ENCODE measurements at regions not wholly inside any gene's neighbourhood (a gene's known extent, or its start where the extent isn't known, plus 50 kb on each side); places are given as distances from the start of the nearest gene placed in this dataset.

- FAIRE-seq: no peak
- TF ChIP-seq TAF1 (IDR thresholded peaks at IDR 0.05; ENCODE audit: low read depth, low read length) (no peak), PAX5 (IDR thresholded peaks at IDR 0.05; ENCODE audit: insufficient read depth, low read length, severe bottlenecking) (no peak), SPI1 (IDR thresholded peaks at IDR 0.05; ENCODE audit: low read depth, low read length) (no peak), POLR2A (IDR thresholded peaks at IDR 0.05; ENCODE audit: low read depth, low read length) (no peak)
Measured at GRCh38 chr6:45813943-45814342, 201.7 kb downstream of the CLIC5 start.

GRCh38 chr6:45812922-45813321, 202.7 kb downstream of the CLIC5 start:
- no peak for TF ChIP-seq POLR2A (IDR thresholded peaks at IDR 0.05; ENCODE audit: low read depth, low read length)
- no peak for TF ChIP-seq PAX5 (IDR thresholded peaks at IDR 0.05; ENCODE audit: insufficient read depth, low read length, severe bottlenecking)
- TF ChIP-seq POU2F2 (IDR thresholded peaks at IDR 0.05; ENCODE audit: low read depth, low read length): no peak
- TF ChIP-seq POLR2AphosphoS5 (IDR thresholded peaks at IDR 0.05; ENCODE audit: low read depth, low read length): no peak
- no peak for DNase-seq (ENCODE audit: insufficient read length, low spot score)
- no peak for FAIRE-seq

More at GRCh38 chr6:45813943-45814342, 201.7 kb downstream of the CLIC5 start:
- DNase-seq (ENCODE audit: insufficient read length, low spot score): no peak

GRCh38 chr6:45808917-45809316, 206.7 kb downstream of the CLIC5 start:
- no peak for DNase-seq (ENCODE audit: insufficient read length, low spot score)
- no peak for TF ChIP-seq POLR2A (IDR thresholded peaks at IDR 0.05; ENCODE audit: low read depth, low read length)
- no peak for TF ChIP-seq SPI1 (IDR thresholded peaks at IDR 0.05; ENCODE audit: low read depth, low read length)
- no peak for TF ChIP-seq POLR2AphosphoS5 (IDR thresholded peaks at IDR 0.05; ENCODE audit: low read depth, low read length)
- TF ChIP-seq POU2F2 (IDR thresholded peaks at IDR 0.05; ENCODE audit: low read depth, low read length): no peak
- TF ChIP-seq TAF1 (IDR thresholded peaks at IDR 0.05; ENCODE audit: low read depth, low read length): no peak
- TF ChIP-seq PAX5 (IDR thresholded peaks at IDR 0.05; ENCODE audit: insufficient read depth, low read length, severe bottlenecking): no peak
- FAIRE-seq: no peak

- DNase-seq (ENCODE audit: insufficient read length, low spot score): no peak
- TF ChIP-seq SPI1 (IDR thresholded peaks at IDR 0.05; ENCODE audit: low read depth, low read length): no peak
- TF ChIP-seq PAX5 (IDR thresholded peaks at IDR 0.05; ENCODE audit: insufficient read depth, low read length, severe bottlenecking): no peak
- TF ChIP-seq TAF1 (IDR thresholded peaks at IDR 0.05; ENCODE audit: low read depth, low read length): no peak
- no peak for TF ChIP-seq POU2F2 (IDR thresholded peaks at IDR 0.05; ENCODE audit: low read depth, low read length)
- no peak for TF ChIP-seq POLR2AphosphoS5 (IDR thresholded peaks at IDR 0.05; ENCODE audit: low read depth, low read length)
- no peak for FAIRE-seq
Measured at GRCh38 chr6:45808042-45808645, 207.5 kb downstream of the CLIC5 start.

- DNase-seq (ENCODE audit: insufficient read length, low spot score) (no peak), FAIRE-seq (no peak)
- TF ChIP-seq POLR2AphosphoS5 (IDR thresholded peaks at IDR 0.05; ENCODE audit: low read depth, low read length): no peak
- no peak for TF ChIP-seq SPI1 (IDR thresholded peaks at IDR 0.05; ENCODE audit: low read depth, low read length)
- no peak for TF ChIP-seq PAX5 (IDR thresholded peaks at IDR 0.05; ENCODE audit: insufficient read depth, low read length, severe bottlenecking)
- no peak for TF ChIP-seq POLR2A (IDR thresholded peaks at IDR 0.05; ENCODE audit: low read depth, low read length)
- no peak for TF ChIP-seq POU2F2 (IDR thresholded peaks at IDR 0.05; ENCODE audit: low read depth, low read length)
- no peak for TF ChIP-seq TAF1 (IDR thresholded peaks at IDR 0.05; ENCODE audit: low read depth, low read length)
Measured at GRCh38 chr6:45807311-45808041, 208.2 kb downstream of the CLIC5 start.

GRCh38 chr6:45806172-45806571, 209.5 kb downstream of the CLIC5 start:
- no peak for TF ChIP-seq POU2F2 (IDR thresholded peaks at IDR 0.05; ENCODE audit: low read depth, low read length)
- no peak for TF ChIP-seq POLR2A (IDR thresholded peaks at IDR 0.05; ENCODE audit: low read depth, low read length)
- TF ChIP-seq TAF1 (IDR thresholded peaks at IDR 0.05; ENCODE audit: low read depth, low read length): no peak
- no peak for TF ChIP-seq SPI1 (IDR thresholded peaks at IDR 0.05; ENCODE audit: low read depth, low read length)
- TF ChIP-seq POLR2AphosphoS5 (IDR thresholded peaks at IDR 0.05; ENCODE audit: low read depth, low read length): no peak
- no peak for TF ChIP-seq PAX5 (IDR thresholded peaks at IDR 0.05; ENCODE audit: insufficient read depth, low read length, severe bottlenecking)
- DNase-seq (ENCODE audit: insufficient read length, low spot score): no peak
- no peak for FAIRE-seq

GRCh38 chr6:45803071-45803470, 212.6 kb downstream of the CLIC5 start:
- TF ChIP-seq PAX5 (IDR thresholded peaks at IDR 0.05; ENCODE audit: insufficient read depth, low read length, severe bottlenecking) (no peak), POLR2A (IDR thresholded peaks at IDR 0.05; ENCODE audit: low read depth, low read length) (no peak), POLR2AphosphoS5 (IDR thresholded peaks at IDR 0.05; ENCODE audit: low read depth, low read length) (no peak), POU2F2 (IDR thresholded peaks at IDR 0.05; ENCODE audit: low read depth, low read length) (no peak), SPI1 (IDR thresholded peaks at IDR 0.05; ENCODE audit: low read depth, low read length) (no peak), TAF1 (IDR thresholded peaks at IDR 0.05; ENCODE audit: low read depth, low read length) (no peak)
- no peak for FAIRE-seq
- no peak for DNase-seq (ENCODE audit: insufficient read length, low spot score)

- FAIRE-seq (no peak), DNase-seq (ENCODE audit: insufficient read length, low spot score) (no peak)
- no peak for TF ChIP-seq TAF1 (IDR thresholded peaks at IDR 0.05; ENCODE audit: low read depth, low read length)
- no peak for TF ChIP-seq POLR2AphosphoS5 (IDR thresholded peaks at IDR 0.05; ENCODE audit: low read depth, low read length)
- TF ChIP-seq PAX5 (IDR thresholded peaks at IDR 0.05; ENCODE audit: insufficient read depth, low read length, severe bottlenecking): no peak
Measured at GRCh38 chr6:45801471-45802289, 214.0 kb downstream of the CLIC5 start.

- FAIRE-seq: no peak
- DNase-seq (ENCODE audit: insufficient read length, low spot score): no peak
- no peak for TF ChIP-seq POLR2AphosphoS5 (IDR thresholded peaks at IDR 0.05; ENCODE audit: low read depth, low read length)
- TF ChIP-seq SPI1 (IDR thresholded peaks at IDR 0.05; ENCODE audit: low read depth, low read length): no peak
- no peak for TF ChIP-seq PAX5 (IDR thresholded peaks at IDR 0.05; ENCODE audit: insufficient read depth, low read length, severe bottlenecking)
- TF ChIP-seq POLR2A (IDR thresholded peaks at IDR 0.05; ENCODE audit: low read depth, low read length): no peak
- no peak for TF ChIP-seq TAF1 (IDR thresholded peaks at IDR 0.05; ENCODE audit: low read depth, low read length)
- TF ChIP-seq POU2F2 (IDR thresholded peaks at IDR 0.05; ENCODE audit: low read depth, low read length): no peak
Measured at GRCh38 chr6:45800911-45801310, 214.7 kb downstream of the CLIC5 start.

Measured in GM12891 (cell line).